Upper lobe of right lung (tissue), 1 donor: ENCODE measurements at regions not wholly inside any gene's neighbourhood (a gene's known extent, or its start where the extent isn't known, plus 50 kb on each side); places are given as distances from the start of the nearest gene placed in this dataset.

Experiments used
- ATAC-seq: fragments of 200-7000 bp; cut with Tn5 transposase; one replicate; pipeline ENCODE4 v1.9.1; 2020; ENCODE audit warnings: mild to moderate bottlenecking, moderate library complexity
- DNase-seq: peaks from one replicate; pipeline ENCODE4 v3.0.0-alpha.2; 2020
- H3K27ac ChIP-seq: fragments of 200-600 bp; one replicate; pipeline ENCODE4 v1.8.0; 2022
- H3K27me3 ChIP-seq: fragments of 200-600 bp; one replicate; pipeline ENCODE4 v1.8.0; 2022; ENCODE audit warnings: mild to moderate bottlenecking
- H3K36me3 ChIP-seq: fragments of 200-600 bp; one replicate; pipeline ENCODE4 v1.8.0; 2022
- H3K4me1 ChIP-seq: fragments of 200-600 bp; one replicate; pipeline ENCODE4 v1.8.0; 2022
- H3K4me3 ChIP-seq: fragments of 200-600 bp; one replicate; pipeline ENCODE4 v1.8.0; 2022; ENCODE audit warnings: mild to moderate bottlenecking
- H3K9me3 ChIP-seq: fragments of 200-600 bp; one replicate; pipeline ENCODE4 v1.8.0; 2022
- intact Hi-C: fragments of 100-400 bp; cut with DNase I; formaldehyde crosslinking; loops from one replicate; pipeline ENCODE4 v1.11.0; 2022
- TF ChIP-seq, protein P1 (sequence below): fragments of 200-600 bp; IDR thresholded peaks from one replicate; pipeline ENCODE4 v1.8.0; 2022; ENCODE audit warnings: antibody characterized with exemption
- donor health status: DM: no; HTN: yes; CAD: no; lungs with severe emphysema.

DNA sequence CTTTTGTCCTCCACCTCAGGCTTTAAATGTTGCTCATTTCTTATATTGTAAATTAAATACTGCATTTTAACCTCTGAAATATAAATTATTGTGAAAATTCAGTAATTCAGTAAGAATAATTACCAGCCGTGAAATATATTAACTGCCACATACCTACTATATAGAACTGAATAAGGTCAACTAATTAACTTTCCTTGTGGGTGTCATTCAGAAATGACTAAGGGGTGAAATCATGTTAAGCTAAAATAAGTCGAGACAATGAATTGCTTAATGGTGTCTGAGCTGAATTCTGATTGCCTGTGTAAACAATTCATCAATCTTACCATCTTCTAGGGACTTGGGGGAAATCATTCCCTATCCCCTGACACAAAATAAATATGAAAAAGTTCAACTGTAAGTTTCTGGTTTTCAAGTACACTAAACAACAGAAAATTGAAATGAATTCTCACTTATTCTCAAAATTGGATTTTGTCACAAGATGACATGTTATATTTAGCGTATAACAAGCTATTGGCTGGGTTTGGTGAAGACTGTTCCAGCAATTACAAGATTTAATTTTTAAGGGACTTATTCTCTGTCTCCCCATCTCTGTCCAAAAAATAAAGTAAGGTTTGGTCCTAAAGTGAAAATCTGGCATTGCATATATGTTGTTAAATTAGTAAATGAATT, 255.1 kb downstream of the METTL4 start:
- DNase-seq = no peak
- Histone ChIP-seq H3K9me3 (no peaks in the 10 kb centered on the region), H3K36me3 (no peaks in the 10 kb centered on the region), H3K4me1 (no peaks in the 10 kb centered on the region), H3K27me3 (no peaks in the 10 kb centered on the region), H3K27ac (no peak overlapping the region), H3K4me3 (no peak overlapping the region)
- ATAC-seq = no peak
- TF ChIP-seq, protein P1, sequence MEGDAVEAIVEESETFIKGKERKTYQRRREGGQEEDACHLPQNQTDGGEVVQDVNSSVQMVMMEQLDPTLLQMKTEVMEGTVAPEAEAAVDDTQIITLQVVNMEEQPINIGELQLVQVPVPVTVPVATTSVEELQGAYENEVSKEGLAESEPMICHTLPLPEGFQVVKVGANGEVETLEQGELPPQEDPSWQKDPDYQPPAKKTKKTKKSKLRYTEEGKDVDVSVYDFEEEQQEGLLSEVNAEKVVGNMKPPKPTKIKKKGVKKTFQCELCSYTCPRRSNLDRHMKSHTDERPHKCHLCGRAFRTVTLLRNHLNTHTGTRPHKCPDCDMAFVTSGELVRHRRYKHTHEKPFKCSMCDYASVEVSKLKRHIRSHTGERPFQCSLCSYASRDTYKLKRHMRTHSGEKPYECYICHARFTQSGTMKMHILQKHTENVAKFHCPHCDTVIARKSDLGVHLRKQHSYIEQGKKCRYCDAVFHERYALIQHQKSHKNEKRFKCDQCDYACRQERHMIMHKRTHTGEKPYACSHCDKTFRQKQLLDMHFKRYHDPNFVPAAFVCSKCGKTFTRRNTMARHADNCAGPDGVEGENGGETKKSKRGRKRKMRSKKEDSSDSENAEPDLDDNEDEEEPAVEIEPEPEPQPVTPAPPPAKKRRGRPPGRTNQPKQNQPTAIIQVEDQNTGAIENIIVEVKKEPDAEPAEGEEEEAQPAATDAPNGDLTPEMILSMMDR = no peak
- intact Hi-C loops = no loop called here

DNA sequence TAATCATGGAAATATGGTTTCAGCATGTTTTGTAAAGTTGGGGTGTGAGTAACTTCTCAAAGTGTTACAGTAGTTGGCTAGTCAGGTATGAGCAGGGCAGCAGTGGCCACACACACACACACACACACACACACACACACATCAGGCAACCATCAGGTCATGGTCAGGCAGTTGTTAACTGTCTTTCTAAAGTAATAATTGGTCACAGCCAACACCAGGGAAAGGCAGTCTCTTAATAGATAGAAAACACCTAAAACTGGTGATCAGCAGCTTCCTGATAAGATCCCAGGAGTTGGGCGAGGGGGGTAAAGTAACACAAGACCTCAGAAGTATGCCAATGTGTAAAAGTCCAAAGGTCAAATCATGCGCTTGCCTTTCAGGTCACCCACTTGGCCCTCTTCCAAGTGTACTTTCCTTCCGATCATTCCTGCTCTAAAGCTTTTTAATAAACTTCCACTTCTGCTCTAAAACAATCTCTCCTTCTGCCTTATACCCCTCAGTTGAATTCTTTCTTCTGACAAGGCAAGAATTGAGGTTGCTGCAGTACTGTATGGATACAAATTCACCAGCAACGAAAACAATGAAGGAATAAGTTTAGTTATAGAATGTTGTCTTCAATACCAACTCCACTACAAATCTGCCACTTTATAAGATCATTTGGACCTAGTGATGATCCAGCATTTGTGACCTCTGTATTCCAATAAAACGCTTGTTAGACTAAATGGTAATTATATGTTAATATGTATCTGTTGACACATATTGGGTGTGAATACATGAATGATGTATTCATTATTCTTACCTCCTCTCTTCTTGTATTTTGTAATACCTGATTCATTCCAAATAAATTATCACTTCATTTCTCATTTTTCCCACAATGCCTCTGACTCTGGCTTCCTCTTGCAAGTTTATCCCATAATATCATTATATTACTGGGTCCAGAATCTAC, 254.3 kb downstream of the METTL4 start:
- ATAC-seq = no peak
- intact Hi-C loops = no loop called here
- H3K36me3 ChIP-seq = no peaks in the 10 kb centered on the region
- H3K9me3 ChIP-seq = no peaks in the 10 kb centered on the region
- H3K4me1 ChIP-seq = no peaks in the 10 kb centered on the region
- H3K27me3 ChIP-seq = no peaks in the 10 kb centered on the region
- TF ChIP-seq, protein P1 = no peak
- no peak for DNase-seq
- no peak overlapping the region for H3K4me3 ChIP-seq
- H3K27ac ChIP-seq = no peak overlapping the region

DNA sequence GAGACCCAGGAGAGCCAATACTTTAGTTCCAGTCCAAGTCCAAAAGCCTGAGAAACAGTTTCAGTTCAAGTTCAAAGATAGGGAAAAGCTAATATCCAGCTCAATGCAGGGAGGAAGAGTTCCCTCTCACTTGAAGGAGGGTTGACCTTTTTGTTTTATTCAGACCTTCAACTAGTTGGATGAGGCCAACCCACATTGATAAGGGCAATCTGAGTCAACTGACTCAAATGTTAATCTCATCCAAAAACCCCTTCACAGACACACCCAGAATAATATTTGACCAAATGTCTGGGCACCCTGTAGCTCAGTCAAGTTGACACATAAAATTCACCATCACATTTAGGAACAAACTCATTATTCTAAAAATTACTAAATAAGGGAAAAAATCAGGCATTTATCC, 246.8 kb downstream of the METTL4 start:
- no peak for DNase-seq
- H3K9me3 ChIP-seq = no peaks in the 10 kb centered on the region
- H3K4me3 ChIP-seq = no peak overlapping the region
- no peaks in the 10 kb centered on the region for H3K27me3 ChIP-seq
- no peak for ATAC-seq
- no peaks in the 10 kb centered on the region for H3K36me3 ChIP-seq
- no peak overlapping the region for H3K27ac ChIP-seq
- H3K4me1 ChIP-seq = no peaks in the 10 kb centered on the region
- intact Hi-C loops = no loop called here
- TF ChIP-seq, protein P1 = no peak

GRCh38 chr18:2325308-2325849, 245.9 kb downstream of the METTL4 start:
- DNase-seq (no peak), ATAC-seq (no peak)
- Histone ChIP-seq H3K27me3 (no peaks in the 10 kb centered on the region), H3K27ac (no peak overlapping the region), H3K36me3 (no peaks in the 10 kb centered on the region), H3K9me3 (no peaks in the 10 kb centered on the region), H3K4me1 (no peaks in the 10 kb centered on the region), H3K4me3 (no peak overlapping the region)
- intact Hi-C loops = no loop called here
- TF ChIP-seq, protein P1 = no peak

- H3K36me3 ChIP-seq = no peaks in the 10 kb centered on the region
- H3K4me3 ChIP-seq = no peak overlapping the region
- intact Hi-C loops = no loop called here
- no peak for ATAC-seq
- H3K27me3 ChIP-seq = no peaks in the 10 kb centered on the region
- H3K27ac ChIP-seq = no peak overlapping the region
- no peak for DNase-seq
- H3K4me1 ChIP-seq = no peaks in the 10 kb centered on the region
- TF ChIP-seq, protein P1 = no peak
- no peaks in the 10 kb centered on the region for H3K9me3 ChIP-seq
Observed at GRCh38 chr18:2325933-2326332, 245.4 kb downstream of the METTL4 start.
